ENCODE measurements at regions not wholly inside any gene's neighbourhood (a gene's known extent, or its start where the extent isn't known, plus 50 kb on each side); places are given as distances from the start of the nearest gene placed in this dataset.
"Not testable (repeated sequence)": the region's sequence is repeated elsewhere in the genome, so short reads cannot be mapped to it uniquely, and the experiment has no call there.

DNA sequence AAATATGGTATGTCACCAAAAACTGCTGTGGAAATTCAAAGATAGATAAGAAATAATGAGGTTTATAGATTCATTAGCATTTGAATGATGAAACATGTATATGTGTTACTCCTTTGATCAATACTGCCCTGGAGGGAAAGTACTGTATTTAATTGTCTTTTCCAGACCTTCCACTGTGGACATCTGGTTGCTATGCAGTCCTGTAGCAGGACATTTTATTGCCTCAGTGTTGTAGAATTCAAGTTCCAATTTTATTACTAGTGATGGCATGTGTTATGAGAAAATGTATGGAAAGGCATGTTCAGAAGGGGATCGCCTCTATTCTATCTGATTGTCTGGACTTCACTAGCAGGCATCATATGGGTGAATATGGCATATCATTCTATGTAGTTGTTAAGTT is 391.0 kb downstream of the TFAP2B start:
- DNase-seq (ENCODE audit: low spot score), result no peak
- intact Hi-C loops (cut with micrococcal nuclease), result no loop called here
- no peaks in the 10 kb centered on the region for H3K9me3 Mint-ChIP-seq
- no peaks in the 10 kb centered on the region for H3K4me1 Mint-ChIP-seq (ENCODE audit: low read depth)
- H3K27me3 Mint-ChIP-seq (ENCODE audit: insufficient read depth), result no peaks in the 10 kb centered on the region
- H3K4me3 Mint-ChIP-seq, result no peak overlapping the region
- H3K27ac Mint-ChIP-seq, result no peak overlapping the region
- H3K36me3 Mint-ChIP-seq (ENCODE audit: low read depth), result no peaks in the 10 kb centered on the region

DNA sequence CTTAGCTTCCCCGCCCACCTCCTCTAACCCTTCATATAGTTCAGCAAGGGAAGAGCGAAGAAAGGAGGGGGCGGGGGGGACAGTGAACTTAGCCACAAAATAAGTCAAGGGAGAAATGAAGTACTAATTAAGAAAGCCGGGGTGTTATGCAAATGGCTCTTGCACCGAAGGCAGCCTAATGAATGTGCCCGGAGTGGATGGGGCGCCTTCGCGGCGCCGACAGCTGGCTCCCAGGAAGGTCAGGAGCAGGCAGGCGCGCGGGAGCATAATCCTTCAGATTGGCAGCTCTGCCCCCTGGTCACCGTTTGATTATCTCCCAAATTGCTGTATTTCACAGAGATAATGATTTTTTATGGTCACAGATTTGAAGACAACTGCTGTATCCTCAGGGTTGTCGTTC is 395.1 kb downstream of the TFAP2B start:
- H3K4me3 Mint-ChIP-seq, result no peak overlapping the region
- no peaks in the 10 kb centered on the region for H3K36me3 Mint-ChIP-seq (ENCODE audit: low read depth)
- DNase-seq (ENCODE audit: low spot score), result no peak
- H3K27me3 Mint-ChIP-seq (ENCODE audit: insufficient read depth), result no peaks in the 10 kb centered on the region
- intact Hi-C loops (cut with micrococcal nuclease), result no loop called here
- no peak overlapping the region for H3K27ac Mint-ChIP-seq
- H3K4me1 Mint-ChIP-seq (ENCODE audit: low read depth), result no peaks in the 10 kb centered on the region
- H3K9me3 Mint-ChIP-seq, result no peaks in the 10 kb centered on the region

DNA sequence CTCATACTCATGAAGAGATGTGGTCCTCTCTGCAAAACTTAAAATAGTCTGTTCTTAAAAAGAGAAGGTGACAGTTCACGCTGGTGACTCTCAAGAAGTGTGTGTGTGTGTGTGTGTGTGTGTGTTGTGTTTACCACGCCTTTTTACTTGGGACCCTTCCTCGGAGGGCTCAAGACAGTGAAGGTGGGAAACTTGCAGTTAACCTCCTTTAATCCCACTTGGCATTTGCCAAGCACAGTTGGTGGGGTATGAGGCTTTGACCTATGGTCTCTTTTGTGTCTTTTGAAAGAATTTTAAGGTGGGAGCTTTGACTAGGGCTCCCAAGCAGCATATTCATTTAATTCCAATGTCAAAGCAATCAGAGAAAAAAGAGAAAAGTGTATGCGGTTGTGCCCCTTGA is 395.8 kb downstream of the TFAP2B start:
- no peak for DNase-seq (ENCODE audit: low spot score)

DNA sequence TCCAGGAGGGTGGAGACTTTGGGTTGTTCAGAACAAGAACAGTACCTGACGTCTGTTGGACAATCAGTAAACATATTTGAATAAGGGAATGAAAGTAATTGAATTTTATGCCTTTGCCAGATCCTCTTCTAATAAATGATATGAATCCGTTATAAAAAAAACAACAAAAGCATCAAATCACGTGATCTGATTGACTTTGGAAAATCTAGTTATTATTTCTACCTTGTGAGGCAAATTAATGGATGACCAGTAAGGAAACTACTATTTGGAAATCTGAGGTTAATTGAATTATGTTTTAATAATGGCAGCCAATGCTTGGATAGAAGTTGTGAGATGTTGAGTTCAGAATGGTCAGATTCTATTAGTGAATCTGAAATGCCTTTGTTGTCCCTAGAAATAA is 399.5 kb downstream of the TFAP2B start:
- intact Hi-C loops (cut with micrococcal nuclease), result no loop called here
- Mint-ChIP-seq H3K4me3 (no peak overlapping the region), H3K27ac (no peak overlapping the region), H3K9me3 (no peaks in the 10 kb centered on the region), H3K27me3 (ENCODE audit: insufficient read depth) (no peaks in the 10 kb centered on the region), H3K4me1 (ENCODE audit: low read depth) (no peaks in the 10 kb centered on the region), H3K36me3 (ENCODE audit: low read depth) (no peaks in the 10 kb centered on the region)
- no peak for DNase-seq (ENCODE audit: low spot score)

More for the DNA sequence above, 395.8 kb downstream of the TFAP2B start:
- Mint-ChIP-seq H3K4me3 (no peak overlapping the region), H3K9me3 (no peaks in the 10 kb centered on the region), H3K27ac (no peak overlapping the region), H3K36me3 (ENCODE audit: low read depth) (no peaks in the 10 kb centered on the region), H3K27me3 (ENCODE audit: insufficient read depth) (no peaks in the 10 kb centered on the region), H3K4me1 (ENCODE audit: low read depth) (no peaks in the 10 kb centered on the region)
- intact Hi-C loops (cut with micrococcal nuclease), result no loop called here

DNA sequence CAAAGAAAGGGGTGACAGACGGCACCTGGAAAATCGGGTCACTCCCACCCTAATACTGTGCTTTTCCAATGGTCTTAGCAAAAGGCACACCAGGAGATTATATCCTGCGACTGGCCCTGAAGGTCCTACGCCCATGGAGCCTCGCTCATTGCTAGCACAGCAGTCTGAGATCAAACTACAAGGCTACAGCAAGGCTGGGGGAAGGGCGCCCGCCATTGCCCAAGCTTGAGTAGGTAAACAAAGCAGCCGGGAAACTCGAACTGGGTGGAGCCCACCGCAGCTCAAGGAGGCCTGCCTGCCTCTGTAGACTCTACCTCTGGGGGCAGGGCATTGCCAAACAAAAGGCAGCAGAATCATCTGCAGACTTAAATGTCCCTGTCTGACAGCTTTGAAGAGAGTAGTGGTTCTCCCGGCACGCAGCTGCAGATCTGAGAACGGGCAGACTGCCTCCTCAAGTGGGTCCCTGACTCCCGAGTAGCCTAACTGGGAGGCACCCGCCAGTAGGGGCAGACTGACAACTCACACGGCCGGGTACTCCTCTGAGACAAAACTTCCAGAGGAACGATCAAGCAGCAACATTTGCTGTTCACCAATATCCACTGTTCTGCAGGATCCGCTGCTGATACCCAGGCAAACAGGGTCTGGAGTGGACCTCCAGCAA is 406.0 kb downstream of the TFAP2B start:
- intact Hi-C loops (cut with micrococcal nuclease); DNase-seq (ENCODE audit: low spot score); H3K4me3 Mint-ChIP-seq; H3K27me3 Mint-ChIP-seq (ENCODE audit: insufficient read depth); H3K4me1 Mint-ChIP-seq (ENCODE audit: low read depth); H3K9me3 Mint-ChIP-seq; H3K36me3 Mint-ChIP-seq (ENCODE audit: low read depth); H3K27ac Mint-ChIP-seq: not testable (repeated sequence)

DNA sequence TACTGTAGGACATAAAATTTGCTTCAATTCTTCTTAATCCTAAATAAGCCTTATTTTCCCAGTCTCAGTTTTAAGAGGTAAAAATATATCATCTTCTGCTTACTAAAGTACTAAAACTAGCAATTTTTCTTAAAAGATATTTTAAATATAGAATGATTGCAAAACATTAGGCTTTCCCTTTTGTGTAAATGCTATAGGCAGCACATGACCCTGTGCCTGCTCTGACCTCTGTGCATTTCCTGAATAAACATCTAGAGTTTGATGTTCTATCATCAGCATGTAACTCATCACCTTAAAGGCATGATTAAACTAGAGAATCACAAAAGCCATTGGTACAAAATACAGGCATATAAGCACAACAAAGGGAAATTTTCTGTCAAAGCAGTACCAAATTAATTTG is 422.7 kb downstream of the TFAP2B start:
- Mint-ChIP-seq H3K4me3 (no peak overlapping the region), H3K27me3 (ENCODE audit: insufficient read depth) (no peaks in the 10 kb centered on the region), H3K4me1 (ENCODE audit: low read depth) (no peaks in the 10 kb centered on the region), H3K27ac (no peak overlapping the region), H3K36me3 (ENCODE audit: low read depth) (no peaks in the 10 kb centered on the region), H3K9me3 (no peaks in the 10 kb centered on the region)
- DNase-seq (ENCODE audit: low spot score), result no peak
- intact Hi-C loops (cut with micrococcal nuclease), result no loop called here

DNA sequence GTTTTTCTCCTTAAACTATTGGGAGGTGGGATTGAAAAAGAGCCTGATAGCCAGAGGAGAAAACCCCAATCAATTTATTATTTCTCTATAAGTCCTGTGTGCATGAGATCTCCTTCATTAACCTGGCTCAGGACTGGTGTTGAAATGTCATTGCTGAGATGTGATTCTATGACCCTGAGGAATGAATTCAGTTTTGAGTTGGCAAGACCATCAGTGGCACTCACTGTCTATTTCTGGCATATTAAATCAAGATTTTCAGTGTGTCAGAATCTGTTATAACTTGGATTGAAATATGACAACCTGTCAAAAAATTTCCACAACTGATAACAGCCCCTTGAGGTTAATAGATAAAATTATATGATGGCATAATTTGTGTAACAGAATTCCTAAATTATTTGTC is 431.1 kb downstream of the TFAP2B start:
- H3K27me3 Mint-ChIP-seq (ENCODE audit: insufficient read depth), result no peaks in the 10 kb centered on the region
- H3K36me3 Mint-ChIP-seq (ENCODE audit: low read depth), result no peaks in the 10 kb centered on the region
- H3K4me3 Mint-ChIP-seq, result no peak overlapping the region
- no peak overlapping the region for H3K27ac Mint-ChIP-seq
- H3K9me3 Mint-ChIP-seq, result no peaks in the 10 kb centered on the region
- no peaks in the 10 kb centered on the region for H3K4me1 Mint-ChIP-seq (ENCODE audit: low read depth)
- intact Hi-C loops (cut with micrococcal nuclease), result no loop called here
- no peak for DNase-seq (ENCODE audit: low spot score)

DNA sequence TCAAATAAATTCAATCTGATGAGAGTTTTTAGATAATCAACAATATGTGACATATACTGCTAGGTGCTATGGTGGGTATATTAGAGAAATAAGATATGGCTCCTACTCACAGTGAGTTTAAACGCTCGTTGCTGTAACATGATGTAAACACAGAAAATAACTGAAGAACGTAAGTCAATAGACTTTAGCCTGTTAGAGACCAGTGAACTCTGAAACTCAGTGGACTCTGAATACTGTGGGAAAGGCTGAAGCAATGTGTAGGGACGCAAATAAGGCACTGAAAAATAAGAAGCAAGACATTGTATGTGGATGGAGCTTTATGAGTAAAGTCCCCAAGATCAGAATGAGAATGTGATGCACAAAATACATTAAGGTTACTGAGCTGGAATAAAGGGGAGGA is 431.6 kb downstream of the TFAP2B start:
- Mint-ChIP-seq H3K9me3 (no peaks in the 10 kb centered on the region), H3K27ac (no peak overlapping the region), H3K27me3 (ENCODE audit: insufficient read depth) (no peaks in the 10 kb centered on the region), H3K4me3 (no peak overlapping the region), H3K4me1 (ENCODE audit: low read depth) (no peaks in the 10 kb centered on the region), H3K36me3 (ENCODE audit: low read depth) (no peaks in the 10 kb centered on the region)
- intact Hi-C loops (cut with micrococcal nuclease), result no loop called here
- no peak for DNase-seq (ENCODE audit: low spot score)

DNA sequence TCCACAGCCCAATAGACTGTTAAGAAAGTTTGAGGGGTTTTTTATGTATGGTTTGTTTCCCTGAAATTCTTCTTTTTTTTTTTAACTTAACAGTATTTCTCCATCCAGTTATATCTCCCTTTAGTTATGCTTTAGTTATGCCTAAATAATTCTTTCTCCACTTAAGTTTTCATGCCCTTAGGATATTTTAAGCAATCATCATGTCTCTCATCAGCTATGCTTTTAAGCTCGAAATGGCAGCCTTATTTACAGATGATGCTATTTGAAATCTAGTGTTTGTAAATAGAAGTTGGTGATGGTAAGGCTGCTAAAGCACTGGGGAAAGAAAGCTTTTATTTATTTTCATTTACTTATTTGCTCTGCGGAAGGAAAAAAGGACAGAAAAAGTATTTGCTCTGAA is 439.3 kb downstream of the TFAP2B start:
- Mint-ChIP-seq H3K4me1 (ENCODE audit: low read depth) (no peaks in the 10 kb centered on the region), H3K4me3 (no peak overlapping the region), H3K27ac (no peak overlapping the region), H3K9me3 (no peaks in the 10 kb centered on the region), H3K36me3 (ENCODE audit: low read depth) (no peaks in the 10 kb centered on the region), H3K27me3 (ENCODE audit: insufficient read depth) (no peaks in the 10 kb centered on the region)
- no peak for DNase-seq (ENCODE audit: low spot score)
- intact Hi-C loops (cut with micrococcal nuclease), result no loop called here

DNA sequence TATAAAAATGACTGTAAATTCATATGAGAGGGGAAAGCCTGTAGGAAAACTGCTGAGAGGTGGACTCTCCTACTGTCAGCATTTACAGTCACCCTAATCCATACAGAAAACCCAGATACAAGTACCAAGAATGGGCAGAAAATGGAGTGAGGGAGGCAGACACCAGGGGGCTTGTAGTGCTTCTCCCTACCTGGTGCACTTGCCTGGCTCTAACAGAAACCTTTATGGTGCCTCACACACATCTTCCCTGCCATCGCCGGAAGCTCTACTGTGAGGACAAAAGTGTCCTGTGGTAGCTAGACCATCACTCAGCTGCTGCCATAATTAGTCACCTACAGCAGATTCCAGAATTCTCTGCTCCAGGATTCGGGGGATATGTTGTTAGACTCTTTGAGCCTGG is 441.3 kb downstream of the TFAP2B start:
- no peak overlapping the region for H3K4me3 Mint-ChIP-seq
- no peak for DNase-seq (ENCODE audit: low spot score)
- H3K27me3 Mint-ChIP-seq (ENCODE audit: insufficient read depth), result no peaks in the 10 kb centered on the region
- no peaks in the 10 kb centered on the region for H3K36me3 Mint-ChIP-seq (ENCODE audit: low read depth)
- H3K27ac Mint-ChIP-seq, result no peak overlapping the region
- intact Hi-C loops (cut with micrococcal nuclease), result no loop called here
- no peaks in the 10 kb centered on the region for H3K4me1 Mint-ChIP-seq (ENCODE audit: low read depth)
- H3K9me3 Mint-ChIP-seq, result no peaks in the 10 kb centered on the region

DNA sequence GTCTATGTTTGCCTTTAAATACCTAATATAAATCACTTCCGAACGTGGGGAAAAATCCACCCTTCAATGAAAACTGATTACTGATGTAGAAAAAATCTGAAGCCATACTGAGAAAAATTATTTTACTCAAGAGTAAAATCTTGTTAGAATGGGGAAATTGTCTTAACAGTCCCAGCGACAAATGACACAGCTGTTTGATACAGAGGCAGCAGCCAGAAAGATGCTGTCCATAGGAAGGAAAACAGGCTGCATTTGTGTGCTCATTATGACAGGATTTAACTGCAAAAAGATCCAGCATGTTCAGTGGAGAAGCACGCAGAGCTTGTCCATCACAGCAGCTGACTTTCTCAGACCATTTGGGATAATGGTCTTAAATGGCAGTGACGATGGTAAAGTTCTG is 443.0 kb downstream of the TFAP2B start:
- Mint-ChIP-seq H3K4me3 (no peak overlapping the region), H3K27ac (no peak overlapping the region), H3K9me3 (no peaks in the 10 kb centered on the region), H3K36me3 (ENCODE audit: low read depth) (no peaks in the 10 kb centered on the region), H3K27me3 (ENCODE audit: insufficient read depth) (no peaks in the 10 kb centered on the region), H3K4me1 (ENCODE audit: low read depth) (no peaks in the 10 kb centered on the region)
- intact Hi-C loops (cut with micrococcal nuclease), result no loop called here
- DNase-seq (ENCODE audit: low spot score), result no peak

DNA sequence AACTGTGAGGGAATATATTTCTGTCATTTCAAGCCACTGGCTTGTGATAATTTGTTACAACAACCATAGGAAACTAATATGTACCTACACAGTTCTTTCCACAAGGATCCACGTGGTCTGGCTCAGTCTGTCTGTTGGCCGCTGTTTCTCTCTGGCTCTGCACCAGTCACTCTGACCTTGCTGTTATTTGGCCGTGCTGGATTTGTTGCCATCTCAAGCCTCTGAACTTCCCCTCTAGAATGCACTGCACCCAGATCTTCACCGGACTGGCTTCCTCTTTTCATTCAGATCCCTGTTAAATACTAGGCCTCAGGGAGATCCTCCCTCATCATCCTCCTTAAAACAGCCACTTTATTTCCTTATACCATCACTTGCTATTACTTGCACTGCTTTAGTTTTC is 446.8 kb downstream of the TFAP2B start:
- H3K4me1 Mint-ChIP-seq (ENCODE audit: low read depth), result no peaks in the 10 kb centered on the region

DNA sequence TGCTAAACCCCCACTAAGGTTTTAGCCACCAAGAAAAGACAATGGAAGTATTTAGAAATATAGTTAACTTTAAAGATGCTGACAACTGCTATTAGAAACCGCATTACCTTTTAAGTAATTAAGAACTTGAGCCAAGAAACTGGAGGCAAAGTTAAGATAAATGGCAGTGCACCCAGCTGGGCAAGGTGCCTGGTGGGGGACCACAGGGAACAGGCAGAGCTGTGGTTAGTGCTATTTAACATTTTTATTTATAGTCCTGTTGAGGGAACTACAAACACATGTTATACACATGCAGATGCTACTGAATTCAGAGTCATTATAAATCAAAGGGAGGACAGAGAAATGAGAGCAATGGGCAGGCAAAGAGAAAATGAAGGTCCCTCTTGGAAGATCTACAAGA is 447.9 kb downstream of the TFAP2B start:
- Mint-ChIP-seq H3K4me1 (ENCODE audit: low read depth) (no peaks in the 10 kb centered on the region), H3K9me3 (peaks cover 5% of the 10 kb centered on the region), H3K36me3 (ENCODE audit: low read depth) (no peaks in the 10 kb centered on the region), H3K27ac (no peak overlapping the region), H3K27me3 (ENCODE audit: insufficient read depth) (no peaks in the 10 kb centered on the region), H3K4me3 (no peak overlapping the region)
- intact Hi-C loops (cut with micrococcal nuclease), result no loop called here
- no peak for DNase-seq (ENCODE audit: low spot score)

More for the DNA sequence above, 446.8 kb downstream of the TFAP2B start:
- no peak for DNase-seq (ENCODE audit: low spot score)
- Mint-ChIP-seq H3K27me3 (ENCODE audit: insufficient read depth) (no peaks in the 10 kb centered on the region), H3K4me3 (no peak overlapping the region), H3K27ac (no peak overlapping the region), H3K9me3 (peaks cover 3% of the 10 kb centered on the region), H3K36me3 (ENCODE audit: low read depth) (no peaks in the 10 kb centered on the region)
- intact Hi-C loops (cut with micrococcal nuclease), result no loop called here

DNA sequence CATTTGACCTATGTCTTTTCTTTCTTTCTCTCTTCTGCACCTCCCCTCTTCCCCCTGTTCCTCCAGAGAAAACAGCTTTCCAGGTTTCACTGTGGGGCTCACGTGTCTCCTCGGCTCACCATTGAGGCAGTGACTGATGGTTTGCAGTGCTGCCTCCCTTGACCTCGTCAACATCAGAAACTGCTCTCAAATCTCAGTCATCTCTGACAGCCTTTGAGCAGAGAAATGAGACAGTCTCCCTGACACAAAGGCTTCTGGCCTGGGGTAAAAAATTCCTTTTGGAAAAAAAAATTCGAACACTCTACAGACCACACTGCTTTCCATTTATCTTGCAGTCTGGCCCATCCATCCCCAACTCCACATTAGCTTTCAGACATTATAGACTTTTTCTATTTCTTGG is 450.0 kb downstream of the TFAP2B start:
- Mint-ChIP-seq H3K27me3 (ENCODE audit: insufficient read depth) (no peaks in the 10 kb centered on the region), H3K4me3 (no peak overlapping the region)

More for the DNA sequence above, 450.0 kb downstream of the TFAP2B start:
- Mint-ChIP-seq H3K36me3 (ENCODE audit: low read depth) (no peaks in the 10 kb centered on the region), H3K27ac (no peak overlapping the region), H3K4me1 (ENCODE audit: low read depth) (no peaks in the 10 kb centered on the region), H3K9me3 (peaks cover 5% of the 10 kb centered on the region)
- DNase-seq (ENCODE audit: low spot score), result no peak
- intact Hi-C loops (cut with micrococcal nuclease), result no loop called here

All from activated T-helper 1 cell treated with anti-CD3 and anti-CD28 coated beads, Interleukin-12 subunit alpha, Interleukin-12 subunit beta, Interleukin-2, Interleukin-4 antibody, amounts not matched to agents 30 ng/mL and 10 ng/mL and 1 ng/mL, durations not matched to agents 14 hours and 24 hours and 36 hours (primary cell).